ENCODE measurements at regions not wholly inside any gene's neighbourhood (a gene's known extent, or its start where the extent isn't known, plus 50 kb on each side); places are given as distances from the start of the nearest gene placed in this dataset.

DNA sequence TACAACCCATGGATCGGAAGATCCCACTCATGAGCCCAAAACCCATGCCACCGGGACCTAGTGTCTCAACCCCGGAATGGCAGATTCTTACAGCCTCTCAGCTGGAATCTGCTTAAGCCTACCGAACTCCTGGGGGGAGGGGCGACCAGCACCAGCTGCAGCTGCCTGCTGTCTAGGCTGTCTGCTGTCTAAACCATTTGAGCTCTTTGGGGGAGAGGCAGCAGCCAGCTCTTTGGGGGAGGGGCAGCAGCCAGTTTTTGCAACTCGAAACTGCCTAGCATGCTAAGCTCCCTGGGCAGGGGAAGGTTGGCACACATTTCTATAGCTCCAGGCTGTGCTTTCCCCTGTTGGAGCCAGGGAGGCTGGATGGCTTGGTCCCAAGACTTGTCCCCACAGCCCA, 643.5 kb upstream of the AMELY start:
- TF ChIP-seq, protein P1, sequence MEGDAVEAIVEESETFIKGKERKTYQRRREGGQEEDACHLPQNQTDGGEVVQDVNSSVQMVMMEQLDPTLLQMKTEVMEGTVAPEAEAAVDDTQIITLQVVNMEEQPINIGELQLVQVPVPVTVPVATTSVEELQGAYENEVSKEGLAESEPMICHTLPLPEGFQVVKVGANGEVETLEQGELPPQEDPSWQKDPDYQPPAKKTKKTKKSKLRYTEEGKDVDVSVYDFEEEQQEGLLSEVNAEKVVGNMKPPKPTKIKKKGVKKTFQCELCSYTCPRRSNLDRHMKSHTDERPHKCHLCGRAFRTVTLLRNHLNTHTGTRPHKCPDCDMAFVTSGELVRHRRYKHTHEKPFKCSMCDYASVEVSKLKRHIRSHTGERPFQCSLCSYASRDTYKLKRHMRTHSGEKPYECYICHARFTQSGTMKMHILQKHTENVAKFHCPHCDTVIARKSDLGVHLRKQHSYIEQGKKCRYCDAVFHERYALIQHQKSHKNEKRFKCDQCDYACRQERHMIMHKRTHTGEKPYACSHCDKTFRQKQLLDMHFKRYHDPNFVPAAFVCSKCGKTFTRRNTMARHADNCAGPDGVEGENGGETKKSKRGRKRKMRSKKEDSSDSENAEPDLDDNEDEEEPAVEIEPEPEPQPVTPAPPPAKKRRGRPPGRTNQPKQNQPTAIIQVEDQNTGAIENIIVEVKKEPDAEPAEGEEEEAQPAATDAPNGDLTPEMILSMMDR (IDR thresholded peaks at IDR 0.05), result no peak
- no peak for TF ChIP-seq POLR2A (IDR thresholded peaks at IDR 0.05)
